ELF-1 (cell line): ENCODE measurements at regions not wholly inside any gene's neighbourhood (a gene's known extent, or its start where the extent isn't known, plus 50 kb on each side); places are given as distances from the start of the nearest gene placed in this dataset.
"Not testable (repeated sequence)": the region's sequence is repeated elsewhere in the genome, so short reads cannot be mapped to it uniquely, and the experiment has no call there.

Source experiments
- DNase-seq: peaks from one replicate; pipeline ENCODE4 v3.0.0-alpha.2; 2016; ENCODE audit warnings: low read depth, low spot score

DNA sequence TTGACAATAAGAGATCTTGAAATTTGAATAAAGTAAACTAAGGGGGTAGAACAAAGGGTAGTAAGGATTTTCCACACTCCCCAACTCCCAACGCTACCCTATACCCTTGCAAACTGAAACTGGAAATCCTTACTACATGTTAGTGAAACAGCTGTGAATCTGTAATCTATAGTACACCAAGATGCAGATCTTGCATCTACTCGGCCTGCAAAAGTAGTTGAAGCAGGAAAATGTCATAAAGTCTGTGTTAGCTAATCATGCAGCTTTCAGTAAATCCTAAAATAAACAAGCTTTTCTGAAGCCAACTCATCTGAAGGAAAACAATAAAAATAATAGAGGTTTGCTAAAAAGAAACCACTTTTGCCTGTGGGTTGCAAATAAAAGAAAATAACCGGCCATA lies 1242.0 kb upstream of the ACO1 start:
- DNase-seq: no peak

DNA sequence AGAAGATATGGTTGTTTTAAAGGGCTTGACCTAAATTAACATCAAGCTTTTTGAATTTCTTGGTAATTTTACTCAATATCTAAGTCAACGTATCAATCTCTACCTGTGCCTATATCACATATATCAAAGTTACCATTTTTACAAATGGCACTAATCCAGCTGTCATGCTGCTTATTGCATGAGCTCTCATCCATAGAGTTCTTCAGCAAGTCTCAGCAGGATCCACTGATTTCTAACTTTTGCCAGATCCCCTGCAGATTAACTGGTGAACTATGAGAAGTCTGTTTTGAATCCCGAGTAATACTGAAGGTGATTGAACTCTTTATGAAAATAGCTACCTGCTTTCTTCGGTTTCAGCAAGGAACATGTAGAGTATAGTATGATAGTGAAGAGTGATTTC lies 1239.8 kb upstream of the ACO1 start:
- no peak for DNase-seq

DNA sequence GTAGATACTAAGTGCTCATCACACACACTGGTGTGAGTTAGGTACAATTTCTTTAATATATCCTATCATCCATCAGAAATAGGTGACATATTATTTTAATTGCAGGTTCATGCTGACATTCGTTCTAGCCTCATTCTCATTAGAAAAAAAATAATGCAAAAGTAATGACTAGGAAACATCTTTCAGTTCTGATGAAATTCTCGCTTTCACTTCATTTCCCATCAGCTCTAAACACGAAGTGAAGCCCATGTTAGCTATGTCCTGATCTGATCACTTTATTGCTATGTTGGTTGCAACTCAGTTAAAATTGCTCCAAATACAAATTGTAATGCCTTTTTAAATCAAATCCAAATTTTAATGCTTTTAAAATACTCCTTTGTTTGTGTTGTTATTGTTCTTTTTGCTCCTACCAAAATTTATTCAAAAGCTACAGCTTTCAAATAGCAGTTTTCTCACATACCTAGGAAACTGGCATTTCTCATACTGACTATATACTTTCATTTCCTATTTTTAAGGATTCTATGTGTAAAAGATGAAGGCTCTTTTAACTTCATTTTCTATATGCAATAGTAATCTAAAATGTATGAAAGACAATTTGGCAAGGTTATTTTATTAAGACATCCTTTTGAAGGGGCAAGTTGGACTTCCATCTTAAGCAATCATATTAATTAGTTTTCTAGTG lies 1237.8 kb upstream of the ACO1 start:
- no peak for DNase-seq

DNA sequence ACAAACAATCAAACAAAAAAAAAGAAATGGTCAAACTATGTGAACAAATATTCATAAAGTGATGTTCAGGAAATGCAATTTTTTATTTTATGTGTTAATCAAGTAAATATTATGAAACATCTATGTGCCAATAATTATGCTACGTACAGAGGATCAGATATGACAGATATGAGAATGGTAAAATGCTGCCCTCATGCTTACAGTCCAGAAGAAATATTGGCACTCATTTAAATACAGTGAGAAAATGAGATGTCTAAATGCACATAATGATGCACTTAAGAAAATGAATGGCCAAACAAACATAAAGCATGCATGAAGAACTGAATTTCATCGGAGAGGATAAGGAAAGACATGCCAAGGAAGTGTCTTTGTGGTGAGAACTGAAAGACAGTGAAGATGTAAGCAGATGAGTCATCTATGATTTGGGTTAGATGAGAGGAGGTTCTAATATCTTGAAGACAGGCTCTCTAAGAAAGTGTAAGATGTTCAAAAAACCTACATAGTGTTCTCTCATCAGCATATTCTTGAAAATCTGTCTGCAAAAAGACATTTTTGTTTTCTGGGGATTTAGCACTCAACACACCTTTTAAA lies 1231.1 kb upstream of the ACO1 start:
- DNase-seq: no peak

- no peak for DNase-seq
Observed at GRCh38 chr9:31166516-31166915, 1217.9 kb upstream of the ACO1 start.

GRCh38 chr9:31168161-31168560 lies 1216.3 kb upstream of the ACO1 start:
- no peak for DNase-seq

- DNase-seq: no peak
Observed at GRCh38 chr9:31174681-31175080, 1209.8 kb upstream of the ACO1 start.

DNA sequence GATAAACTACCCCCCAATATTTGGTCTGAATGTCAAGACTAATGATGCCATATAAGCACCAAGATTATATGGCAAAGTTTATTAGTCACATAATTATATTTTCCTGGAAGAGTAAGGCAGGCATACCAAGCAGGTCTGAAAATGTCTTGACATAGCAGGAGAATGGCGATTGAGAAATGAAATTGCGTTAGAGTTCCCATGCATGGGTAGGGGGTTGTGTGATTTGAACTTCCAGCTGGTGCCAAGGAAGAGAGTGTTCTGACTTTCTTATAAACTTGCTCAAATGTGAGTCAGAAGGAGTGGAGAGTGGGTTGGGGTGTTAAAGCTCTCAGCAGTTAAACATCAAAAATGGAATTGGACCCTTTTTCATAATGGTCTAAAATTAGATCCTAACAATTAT lies 1200.6 kb upstream of the ACO1 start:
- DNase-seq: no peak

GRCh38 chr9:31185831-31186230 lies 1198.6 kb upstream of the ACO1 start:
- DNase-seq: no peak

GRCh38 chr9:31188496-31188895 lies 1195.9 kb upstream of the ACO1 start:
- no peak for DNase-seq

- DNase-seq: peak; percentile 15
Observed at GRCh38 chr9:31210978-31211570, 1173.4 kb upstream of the ACO1 start.

- not testable (repeated sequence) for DNase-seq
Observed at GRCh38 chr9:31229976-31230375, 1154.5 kb upstream of the ACO1 start.

DNA sequence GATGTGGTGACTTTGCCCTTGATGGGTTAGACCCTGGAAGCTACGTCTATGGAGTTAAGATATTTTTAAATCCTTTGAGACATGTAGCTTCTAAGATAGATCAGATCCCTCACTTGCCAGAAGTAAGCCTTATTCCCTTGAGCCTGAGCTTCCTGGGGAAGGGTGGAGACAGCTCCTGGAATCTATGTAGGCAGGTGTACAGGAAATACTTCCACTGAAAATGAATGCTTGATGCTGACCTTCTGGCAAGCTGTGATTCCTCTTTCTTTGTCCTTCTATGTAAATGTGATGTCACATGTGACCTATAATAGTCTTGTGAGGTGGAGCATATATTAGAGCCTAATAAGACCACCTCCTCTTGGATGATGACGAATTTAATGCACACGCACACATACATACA lies 1152.0 kb upstream of the ACO1 start:
- no peak for DNase-seq

DNA sequence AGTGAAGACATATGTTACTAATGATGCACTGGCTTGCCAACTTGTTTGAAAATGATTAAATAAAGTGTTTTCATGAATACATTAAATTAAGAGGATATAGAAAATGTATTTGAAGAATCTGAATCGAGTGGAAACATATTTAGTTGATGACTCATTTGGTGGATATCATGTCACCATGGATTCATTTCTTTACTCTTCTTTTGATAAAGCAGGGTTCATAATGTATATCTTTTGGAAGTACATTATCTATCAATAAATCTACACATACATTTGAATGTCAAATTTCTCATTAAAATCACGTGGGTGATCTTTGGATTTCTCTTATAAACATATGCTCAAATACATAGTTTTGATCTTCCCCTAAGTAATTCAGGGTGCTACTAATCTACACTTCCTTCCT lies 1148.1 kb upstream of the ACO1 start:
- DNase-seq: no peak

DNA sequence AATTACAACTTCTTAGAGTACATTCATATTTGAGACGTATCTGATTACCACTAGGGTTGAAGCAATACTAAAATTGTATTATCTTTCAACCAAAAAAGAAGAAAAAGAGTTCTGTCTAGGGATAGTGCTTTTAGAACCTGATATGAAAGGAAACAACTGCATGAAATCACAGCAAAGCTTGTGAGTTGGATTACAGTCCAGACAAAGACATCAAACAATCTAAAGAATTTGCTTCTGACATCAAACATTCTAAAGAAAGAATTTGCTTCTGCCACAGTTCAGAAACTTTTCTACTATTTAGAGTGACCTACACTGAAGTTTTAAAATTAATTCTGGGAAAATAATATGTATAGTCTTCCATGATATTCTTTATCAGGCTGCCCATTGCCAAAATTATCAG lies 1141.1 kb upstream of the ACO1 start:
- DNase-seq: no peak

- DNase-seq: no peak
Observed at GRCh38 chr9:31248156-31248555, 1136.3 kb upstream of the ACO1 start.

DNA sequence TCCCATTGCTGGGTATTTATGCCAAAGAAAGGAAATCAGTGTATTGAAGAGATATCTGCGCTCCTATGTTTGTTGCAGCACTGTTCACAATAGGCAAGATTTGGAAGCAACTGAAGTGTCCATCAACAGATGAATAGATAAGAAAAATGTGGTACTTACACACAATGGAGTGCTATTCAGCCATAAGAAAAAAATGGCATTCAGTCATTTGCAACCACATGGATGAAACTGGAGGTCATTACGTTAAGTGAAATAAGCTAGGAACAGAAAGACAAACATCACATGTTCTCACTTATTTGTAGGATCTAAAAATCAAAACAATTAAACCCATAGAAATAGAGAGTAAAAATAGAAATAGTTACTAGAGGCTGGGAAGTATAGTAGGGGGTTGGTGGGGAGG lies 1133.1 kb upstream of the ACO1 start:
- DNase-seq: no peak

DNA sequence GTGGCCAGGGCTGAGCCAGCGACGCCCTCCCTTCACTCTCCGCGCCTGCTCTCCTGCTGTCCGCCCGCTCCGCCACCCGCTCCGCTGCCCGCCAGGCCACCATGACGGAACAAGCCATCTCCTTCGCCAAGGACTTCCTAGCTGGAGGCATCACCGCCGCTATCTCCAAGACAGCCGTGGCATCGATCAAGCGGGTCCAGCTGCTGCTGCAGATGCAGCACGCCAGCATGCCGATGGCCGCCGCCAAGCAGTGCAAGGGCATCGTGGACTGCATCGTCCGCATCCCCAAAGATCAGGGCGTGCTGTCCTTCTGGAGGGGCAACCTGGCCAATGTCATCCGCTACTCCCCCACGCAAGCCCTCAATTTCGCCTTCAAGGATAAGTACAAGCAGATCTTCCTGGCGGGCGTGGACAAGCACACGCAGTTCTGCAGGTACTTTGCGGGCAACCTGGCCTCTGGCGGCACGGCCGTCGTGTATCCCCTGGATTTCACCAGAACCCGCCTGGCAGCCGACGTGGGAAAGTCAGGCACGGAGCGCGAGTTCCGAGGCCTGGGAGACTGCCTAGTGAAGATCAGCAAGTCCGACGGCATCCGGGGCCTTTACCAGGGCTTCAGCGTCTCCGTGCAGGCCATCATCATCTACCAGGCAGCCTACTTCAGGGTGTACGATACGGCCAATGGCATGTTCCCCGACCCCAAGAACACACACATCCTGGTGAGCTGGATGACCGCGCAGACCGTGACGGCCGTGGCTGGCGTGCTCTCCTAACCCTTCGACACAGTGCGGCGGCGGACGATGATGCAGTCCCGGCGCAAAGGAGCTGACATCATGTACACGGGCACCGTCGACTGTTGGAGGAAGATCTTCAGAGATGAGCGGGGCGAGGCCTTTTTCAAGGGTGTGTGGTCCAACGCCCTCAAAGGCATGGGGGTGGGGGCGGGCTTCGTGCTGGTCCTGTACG lies 1130.4 kb upstream of the ACO1 start:
- no peak for DNase-seq

DNA sequence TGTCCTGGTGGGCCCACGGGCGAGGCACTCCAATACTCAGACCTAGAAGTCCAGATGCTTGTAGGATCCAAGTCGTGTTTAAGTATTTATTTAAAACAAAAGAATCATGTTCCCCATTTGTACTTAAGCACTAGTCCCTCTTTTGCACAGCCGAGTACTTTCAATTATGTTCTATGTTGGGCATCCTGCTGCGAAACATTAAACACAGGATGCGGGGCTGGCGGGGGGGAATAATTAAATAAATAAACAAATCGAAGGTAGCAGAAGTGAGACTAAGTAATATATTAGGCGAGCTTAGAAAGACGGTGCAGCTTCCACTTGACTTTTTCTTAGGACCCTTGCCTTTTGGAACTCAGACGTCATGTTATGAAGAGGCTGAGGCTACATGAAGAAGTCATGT lies 1129.2 kb upstream of the ACO1 start:
- no peak for DNase-seq

GRCh38 chr9:31259824-31260223 lies 1124.6 kb upstream of the ACO1 start:
- peak; percentile 8 for DNase-seq

GRCh38 chr9:31272456-31273295 lies 1111.8 kb upstream of the ACO1 start:
- DNase-seq: no peak
